Heart left ventricle (tissue), 16 donors: ENCODE measurements at regions not wholly inside any gene's neighbourhood (a gene's known extent, or its start where the extent isn't known, plus 50 kb on each side); places are given as distances from the start of the nearest gene placed in this dataset.
A peak's percentile ranks its signal among the peaks of the same experiment; 100 is the strongest.

Experiments used
- ATAC-seq, 4 donors: fragments of 200-7000 bp; cut with Tn5 transposase; one replicate each; pipeline ENCODE4 v1.9.1; 2020 to 2022; ENCODE audit warnings: moderate library complexity in 4 of 4, mild to moderate bottlenecking in 3 of 4, moderate number of reproducible peaks in 1 of 4
- DNase-seq, 5 donors: peaks; one replicate each; pipeline ENCODE4 v3.0.0-alpha.2; 2020
- H3K27ac ChIP-seq, 12 donors: fragments of 200-600 bp; sonication (generic) in 4 of 12; one replicate each; pipeline versions ENCODE4 v1.5.0 to v1.8.0; 2016 to 2022; ENCODE audit warnings: mild to moderate bottlenecking in 2 of 12
- H3K27me3 ChIP-seq, 9 donors: fragments of 200-600 bp; sonication (generic) in 2 of 9; one replicate each; pipeline versions ENCODE4 v1.5.1 to v1.8.0; 2016 to 2022; ENCODE audit warnings: mild to moderate bottlenecking in 3 of 9
- H3K36me3 ChIP-seq, 9 donors: fragments of 200-600 bp; sonication (generic) in 2 of 9; one replicate each; pipeline versions ENCODE4 v1.5.0 to v1.8.0; 2018 to 2022; ENCODE audit warnings: mild to moderate bottlenecking in 2 of 9
- H3K4me1 ChIP-seq, 12 donors: fragments of 200-600 bp; sonication (generic) in 4 of 12; one replicate each; pipeline versions ENCODE4 v1.5.0 to v1.8.0; 2016 to 2022; ENCODE audit warnings: mild to moderate bottlenecking in 3 of 12
- H3K4me3 ChIP-seq, 12 donors: fragments of 200-600 bp; sonication (generic) in 4 of 12; one replicate each; pipeline versions ENCODE4 v1.5.0 to v1.8.0; 2017 to 2022; ENCODE audit warnings: mild to moderate bottlenecking in 9 of 12, moderate library complexity in 4 of 12
- H3K9me3 ChIP-seq, 12 donors: fragments of 200-600 bp; sonication (generic) in 4 of 12; one replicate each; pipeline versions ENCODE4 v1.5.0 to v1.8.0; 2016 to 2022; ENCODE audit warnings: mild to moderate bottlenecking in 1 of 12
- POLR2A ChIP-seq, 2 donors: fragments of 450-650 bp; IDR thresholded peaks; one replicate each; pipeline ENCODE4 v1.6.1; 2017; ENCODE audit warnings: antibody characterized with exemption in 2 of 2, mild to moderate bottlenecking in 2 of 2, moderate library complexity in 2 of 2
- WGBS, 4 donors: extraction: QIAGEN DNeasy Blood & Tissue Kit in 2 of 4; methylation state at CpG; one replicate each; pipeline versions ENCODE4 v1.1.5 to v1.1.7; 2013 to 2018; 5-methylcytosine and 5-hydroxymethylcytosine counted together
- intact Hi-C, 10 donors: fragments of 100-400 bp; cut with DNase I; formaldehyde crosslinking; loops; one replicate each; pipeline versions ENCODE4 v1.11.1 to v1.14.2; 2022
- TF ChIP-seq, protein P1 (sequence below), 12 donors: fragments of 200-600 bp; sonication (generic) in 4 of 12; IDR thresholded peaks; one replicate each; pipeline versions ENCODE4 v1.5.0 to v1.8.0; 2018 to 2022; ENCODE audit warnings: antibody characterized with exemption in 12 of 12, mild to moderate bottlenecking in 5 of 12
- donor health status: ischemic (EF 13 %, LVEDD 7.1; RV severe dilation, severe dysfunction).
- donor health status: healthy with polysubstance abuse.
- donor health status: DM: no; HTN: yes; CAD: no.
- donor health status: DM: no; HTN: no; CAD: no.
- donor health status: ischemic (EF 25% LVEDD 6.9; RV normal size, moderate dysfunction).
- donor health status: ischemic (EF 25% LVEDD 5.7; RV mildly dilated, moderate dysfunction).
- donor health status: healthy.
- donor health status: DM: yes; HTN: yes; CAD: no.
- donor health status: ischemic (EF 35%, LVEDD 5.7; RV mildly dilated, moderate dysfunction).
- donor health status: nonischemic (EF 11% LVEDD 7.7; RV severe dilation, severe dysfunction).
- donor health status: DM: yes; HTN: yes; CAD: no.
- donor health status: PGD.
- donor health status: ischemic (EF 29% LVEDD 5.4; RV normal size, mild dysfunction).
- donor health status: nonischemic (EF 23%, LVEDD 6.1; RV moderate dilation, normal function).

DNA sequence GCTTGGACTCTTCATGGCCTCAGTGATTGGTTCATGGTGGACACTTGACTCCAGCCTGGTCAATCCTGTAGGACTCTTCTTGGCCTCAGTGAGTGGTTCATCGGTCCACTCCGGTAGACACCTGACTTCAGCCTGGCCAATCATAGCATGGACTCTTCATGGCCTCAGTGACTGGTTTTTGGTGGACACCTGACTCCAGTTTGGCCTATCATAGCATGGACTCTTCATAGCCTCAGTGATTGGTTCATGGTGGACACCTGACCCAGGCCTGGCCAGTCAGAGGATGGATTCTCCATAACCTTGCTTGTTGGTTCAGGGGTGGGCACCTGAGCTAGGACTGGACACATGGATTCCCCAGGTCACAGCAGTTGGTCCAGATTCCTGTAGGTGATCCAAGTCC lies 106.0 kb upstream of the ERCC6L2 start:
- 89 to 100% (median 97%) methylated on average over 2 of the region's 2 CpGs for WGBS, 4 donors
- DNase-seq (no peak), ATAC-seq (no peak)
- H3K9me3 ChIP-seq = no peaks in the 10 kb centered on the region
- no peaks in the 10 kb centered on the region for H3K36me3 ChIP-seq
- peaks cover 0 to 23% (median 6%) of the 10 kb centered on the region in 12 donors for H3K4me1 ChIP-seq
- TF ChIP-seq, protein P1, sequence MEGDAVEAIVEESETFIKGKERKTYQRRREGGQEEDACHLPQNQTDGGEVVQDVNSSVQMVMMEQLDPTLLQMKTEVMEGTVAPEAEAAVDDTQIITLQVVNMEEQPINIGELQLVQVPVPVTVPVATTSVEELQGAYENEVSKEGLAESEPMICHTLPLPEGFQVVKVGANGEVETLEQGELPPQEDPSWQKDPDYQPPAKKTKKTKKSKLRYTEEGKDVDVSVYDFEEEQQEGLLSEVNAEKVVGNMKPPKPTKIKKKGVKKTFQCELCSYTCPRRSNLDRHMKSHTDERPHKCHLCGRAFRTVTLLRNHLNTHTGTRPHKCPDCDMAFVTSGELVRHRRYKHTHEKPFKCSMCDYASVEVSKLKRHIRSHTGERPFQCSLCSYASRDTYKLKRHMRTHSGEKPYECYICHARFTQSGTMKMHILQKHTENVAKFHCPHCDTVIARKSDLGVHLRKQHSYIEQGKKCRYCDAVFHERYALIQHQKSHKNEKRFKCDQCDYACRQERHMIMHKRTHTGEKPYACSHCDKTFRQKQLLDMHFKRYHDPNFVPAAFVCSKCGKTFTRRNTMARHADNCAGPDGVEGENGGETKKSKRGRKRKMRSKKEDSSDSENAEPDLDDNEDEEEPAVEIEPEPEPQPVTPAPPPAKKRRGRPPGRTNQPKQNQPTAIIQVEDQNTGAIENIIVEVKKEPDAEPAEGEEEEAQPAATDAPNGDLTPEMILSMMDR (IDR thresholded peaks at IDR 0.05) = no peak
- TF ChIP-seq POLR2A (IDR thresholded peaks at IDR 0.05) = no peak
- no peak overlapping the region for H3K4me3 ChIP-seq
- H3K27me3 ChIP-seq = peaks cover 0 to 25% (median 5%) of the 10 kb centered on the region in 9 donors
- H3K27ac ChIP-seq = no peak overlapping the region
- intact Hi-C loops = no loop called here

DNA sequence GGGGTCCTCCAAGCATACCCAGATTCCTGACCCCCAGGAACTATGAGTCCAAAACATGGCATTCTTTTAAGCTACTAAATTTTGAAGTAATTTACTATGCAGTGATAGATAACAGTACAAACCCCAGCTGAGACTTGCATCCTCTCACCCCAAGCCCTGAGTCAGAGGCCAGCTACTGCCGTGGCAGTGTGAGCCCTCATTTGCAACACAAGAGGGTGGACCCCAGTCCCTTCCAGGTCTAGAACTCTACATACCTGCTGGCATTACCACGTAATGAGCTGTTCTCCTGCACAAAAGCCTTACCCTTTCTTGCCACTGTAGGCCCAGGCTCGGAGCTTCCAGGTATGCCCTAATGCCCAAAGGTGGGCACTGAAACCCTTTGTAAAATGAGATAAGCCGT lies 108.6 kb upstream of the ERCC6L2 start:
- TF ChIP-seq POLR2A (IDR thresholded peaks at IDR 0.05) = no peak
- TF ChIP-seq, protein P1 (IDR thresholded peaks at IDR 0.05) = no peak
- 85 to 94% (median 90%) methylated on average over 4 of the region's 4 CpGs for WGBS, 4 donors
- Histone ChIP-seq H3K4me1 (peaks cover 0 to 12% (median 3%) of the 10 kb centered on the region in 12 donors), H3K27me3 (peaks cover 0 to 25% (median 5%) of the 10 kb centered on the region in 9 donors), H3K4me3 (no peak overlapping the region), H3K36me3 (no peaks in the 10 kb centered on the region), H3K27ac (no peak overlapping the region), H3K9me3 (no peaks in the 10 kb centered on the region)
- ATAC-seq (no peak), DNase-seq (no peak)
- intact Hi-C loops = no loop called here

DNA sequence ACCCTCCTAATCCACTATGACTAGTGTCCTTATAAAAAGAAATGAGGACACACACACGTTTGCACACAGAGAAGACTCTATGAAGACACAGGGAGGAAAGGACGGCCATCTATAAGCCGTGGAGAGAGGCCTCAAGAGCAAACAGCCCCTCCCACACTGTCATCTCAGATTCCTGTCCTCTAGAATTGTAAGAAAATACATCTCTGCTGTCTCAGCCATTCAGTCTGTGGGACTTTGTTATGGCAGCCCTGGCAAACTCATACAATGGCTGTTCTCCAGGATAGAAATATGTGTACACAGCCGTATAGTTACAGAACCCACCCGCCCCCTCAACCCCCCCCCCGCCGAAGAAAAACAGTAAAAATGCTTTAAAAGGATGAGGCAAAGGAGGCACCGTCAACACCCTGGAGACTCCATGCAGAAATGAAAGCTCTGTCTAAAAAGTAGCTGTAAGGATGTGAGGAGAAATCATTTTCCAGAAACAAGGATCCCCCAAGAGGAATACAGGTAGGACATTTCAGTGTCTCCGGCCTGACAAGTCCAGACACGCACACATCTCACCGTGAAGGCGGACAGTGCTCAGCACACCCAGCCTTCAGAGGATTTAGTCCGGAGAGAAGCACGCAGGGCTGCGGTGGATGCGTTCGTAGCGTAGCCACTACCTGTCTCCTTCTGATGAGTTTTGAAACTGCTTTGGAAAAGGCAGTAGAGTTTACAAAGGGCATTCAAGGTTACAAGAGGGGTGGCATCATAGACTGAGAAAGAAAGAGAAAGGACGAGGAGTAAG lies 110.8 kb upstream of the ERCC6L2 start:
- TF ChIP-seq POLR2A (IDR thresholded peaks at IDR 0.05) = no peak
- TF ChIP-seq, protein P1 (IDR thresholded peaks at IDR 0.05) = no peak
- H3K9me3 ChIP-seq = no peaks in the 10 kb centered on the region
- H3K4me3 ChIP-seq = peak overlapping the region in 1 of 12 donors; percentile 20
- ATAC-seq (no peak), DNase-seq (no peak)
- no peak overlapping the region for H3K27ac ChIP-seq
- intact Hi-C loops = no loop called here
- 63 to 74% (median 70%) methylated on average over 18 to 19 of the region's 19 CpGs for WGBS, 4 donors
- no peaks in the 10 kb centered on the region for H3K4me1 ChIP-seq
- H3K36me3 ChIP-seq = no peaks in the 10 kb centered on the region
- peaks cover 0 to 7% (median 0%) of the 10 kb centered on the region in 9 donors for H3K27me3 ChIP-seq

DNA sequence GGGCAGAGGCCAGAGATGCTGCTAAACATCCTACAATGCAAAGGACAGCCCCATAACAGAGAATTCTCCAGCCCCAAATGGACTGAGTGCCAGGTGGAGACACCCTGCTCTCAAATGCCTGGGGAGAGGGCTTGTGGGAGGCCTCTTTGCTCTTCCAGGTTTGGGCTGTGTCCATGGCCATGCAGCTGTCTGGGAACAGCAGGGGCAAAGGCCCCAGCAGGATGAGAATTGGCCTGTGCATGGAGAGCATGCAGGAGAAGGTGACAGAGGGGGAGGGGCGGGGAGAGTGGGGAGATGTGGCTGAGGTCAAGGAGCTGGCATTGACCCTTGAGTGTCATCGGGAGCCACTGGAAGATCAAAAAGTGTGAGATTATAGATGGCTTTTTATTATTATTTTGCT lies 111.5 kb upstream of the ERCC6L2 start:
- Histone ChIP-seq H3K9me3 (no peaks in the 10 kb centered on the region), H3K27me3 (peaks cover 0 to 2% (median 0%) of the 10 kb centered on the region in 9 donors), H3K4me3 (no peak overlapping the region), H3K27ac (no peak overlapping the region), H3K4me1 (no peaks in the 10 kb centered on the region), H3K36me3 (no peaks in the 10 kb centered on the region)
- no peak for TF ChIP-seq POLR2A (IDR thresholded peaks at IDR 0.05)
- TF ChIP-seq, protein P1 (IDR thresholded peaks at IDR 0.05) = no peak
- WGBS, 4 donors = 81 to 92% (median 82%) methylated on average over 2 of the region's 2 CpGs
- intact Hi-C loops = no loop called here
- DNase-seq = no peak
- no peak for ATAC-seq
